Progenitor cell of endocrine pancreas (in vitro differentiated cells): ENCODE measurements at regions not wholly inside any gene's neighbourhood (a gene's known extent, or its start where the extent isn't known, plus 50 kb on each side); places are given as distances from the start of the nearest gene placed in this dataset.
"Not testable (repeated sequence)": the region's sequence is repeated elsewhere in the genome, so short reads cannot be mapped to it uniquely, and the experiment has no call there.

Experiments
- DNase-seq: peaks from one replicate; pipeline ENCODE4 v3.0.0; 2021; ENCODE audit warnings: low spot score; ENCODE audit not compliant: unreplicated experiment
- H3K27ac Mint-ChIP-seq: 2 replicates; pipeline ENCODE4 v1.8.0; 2021; ENCODE audit warnings: mild to moderate bottlenecking, moderate library complexity, mixed read lengths
- H3K27me3 Mint-ChIP-seq: 2 replicates; pipeline ENCODE4 v1.8.0; 2021; ENCODE audit warnings: mixed read lengths
- H3K36me3 Mint-ChIP-seq: 2 replicates; pipeline ENCODE4 v1.8.0; 2022; ENCODE audit warnings: mixed read lengths; ENCODE audit not compliant: insufficient read depth
- H3K4me1 Mint-ChIP-seq: 2 replicates; pipeline ENCODE4 v1.8.0; 2021; ENCODE audit warnings: low read depth, mixed read lengths
- H3K4me3 Mint-ChIP-seq: 2 replicates; pipeline ENCODE4 v1.8.0; 2021; ENCODE audit warnings: low read depth, mild to moderate bottlenecking, moderate library complexity, mixed read lengths
- H3K9me3 Mint-ChIP-seq: 2 replicates; pipeline ENCODE4 v1.8.0; 2021; ENCODE audit warnings: low read depth, mixed read lengths
- TF ChIP-seq, protein P1 (sequence below): fragments of 200-600 bp; sonication (generic); IDR thresholded peaks from one replicate; pipeline ENCODE4 v1.5.0; 2021; ENCODE audit warnings: antibody characterized with exemption, mild to moderate bottlenecking; ENCODE audit not compliant: unreplicated experiment

GRCh38 chr10:6678956-6679355 lies 98.9 kb upstream of the PRKCQ start:
- H3K9me3 Mint-ChIP-seq: peaks cover 6% of the 10 kb centered on the region
- H3K27me3 Mint-ChIP-seq: peaks cover 47% of the 10 kb centered on the region
- H3K4me3 Mint-ChIP-seq: no peak overlapping the region
- DNase-seq: no peak
- H3K36me3 Mint-ChIP-seq: no peaks in the 10 kb centered on the region
- TF ChIP-seq, protein P1, sequence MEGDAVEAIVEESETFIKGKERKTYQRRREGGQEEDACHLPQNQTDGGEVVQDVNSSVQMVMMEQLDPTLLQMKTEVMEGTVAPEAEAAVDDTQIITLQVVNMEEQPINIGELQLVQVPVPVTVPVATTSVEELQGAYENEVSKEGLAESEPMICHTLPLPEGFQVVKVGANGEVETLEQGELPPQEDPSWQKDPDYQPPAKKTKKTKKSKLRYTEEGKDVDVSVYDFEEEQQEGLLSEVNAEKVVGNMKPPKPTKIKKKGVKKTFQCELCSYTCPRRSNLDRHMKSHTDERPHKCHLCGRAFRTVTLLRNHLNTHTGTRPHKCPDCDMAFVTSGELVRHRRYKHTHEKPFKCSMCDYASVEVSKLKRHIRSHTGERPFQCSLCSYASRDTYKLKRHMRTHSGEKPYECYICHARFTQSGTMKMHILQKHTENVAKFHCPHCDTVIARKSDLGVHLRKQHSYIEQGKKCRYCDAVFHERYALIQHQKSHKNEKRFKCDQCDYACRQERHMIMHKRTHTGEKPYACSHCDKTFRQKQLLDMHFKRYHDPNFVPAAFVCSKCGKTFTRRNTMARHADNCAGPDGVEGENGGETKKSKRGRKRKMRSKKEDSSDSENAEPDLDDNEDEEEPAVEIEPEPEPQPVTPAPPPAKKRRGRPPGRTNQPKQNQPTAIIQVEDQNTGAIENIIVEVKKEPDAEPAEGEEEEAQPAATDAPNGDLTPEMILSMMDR: no peak
- no peaks in the 10 kb centered on the region for H3K4me1 Mint-ChIP-seq
- H3K27ac Mint-ChIP-seq: no peak overlapping the region

DNA sequence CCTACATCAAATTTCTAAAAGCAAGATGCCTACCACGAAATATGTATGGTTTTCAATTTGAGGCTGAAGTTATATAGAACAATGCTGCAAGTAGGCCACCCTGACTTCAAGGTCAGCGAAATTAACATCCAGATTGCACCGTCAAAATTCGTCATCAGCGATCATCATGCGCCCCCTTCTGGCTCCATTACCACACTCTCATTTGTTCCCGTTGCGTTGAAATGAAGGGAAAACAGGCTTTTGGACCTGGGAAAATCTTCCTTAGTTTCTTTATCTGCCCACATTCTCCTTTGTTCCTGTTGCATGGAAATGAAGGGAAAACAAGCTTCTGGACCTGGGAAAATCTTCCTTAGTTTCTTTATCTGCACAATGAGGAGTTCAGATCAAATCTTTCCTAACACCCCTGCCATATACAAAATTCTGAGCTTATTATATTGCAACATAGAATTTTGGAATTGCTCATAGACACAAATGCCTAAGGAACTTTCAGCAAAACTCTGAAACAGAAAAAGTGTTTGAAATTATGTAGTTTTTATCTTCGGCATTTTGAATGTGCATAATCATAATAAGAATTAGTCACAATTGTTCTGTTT lies 98.2 kb upstream of the PRKCQ start:
- Mint-ChIP-seq H3K4me1 (no peaks in the 10 kb centered on the region), H3K36me3 (no peaks in the 10 kb centered on the region), H3K27me3 (peaks cover 44% of the 10 kb centered on the region), H3K27ac (no peak overlapping the region), H3K9me3 (peaks cover 4% of the 10 kb centered on the region), H3K4me3 (no peak overlapping the region)
- TF ChIP-seq, protein P1: peak; percentile 83
- DNase-seq: peak; percentile 15

GRCh38 chr10:6677129-6677528 lies 97.1 kb upstream of the PRKCQ start:
- not testable (repeated sequence) for H3K9me3 Mint-ChIP-seq, H3K4me3 Mint-ChIP-seq, H3K36me3 Mint-ChIP-seq, H3K27ac Mint-ChIP-seq, DNase-seq, H3K4me1 Mint-ChIP-seq
- H3K27me3 Mint-ChIP-seq: peaks cover 42% of the 10 kb centered on the region

DNA sequence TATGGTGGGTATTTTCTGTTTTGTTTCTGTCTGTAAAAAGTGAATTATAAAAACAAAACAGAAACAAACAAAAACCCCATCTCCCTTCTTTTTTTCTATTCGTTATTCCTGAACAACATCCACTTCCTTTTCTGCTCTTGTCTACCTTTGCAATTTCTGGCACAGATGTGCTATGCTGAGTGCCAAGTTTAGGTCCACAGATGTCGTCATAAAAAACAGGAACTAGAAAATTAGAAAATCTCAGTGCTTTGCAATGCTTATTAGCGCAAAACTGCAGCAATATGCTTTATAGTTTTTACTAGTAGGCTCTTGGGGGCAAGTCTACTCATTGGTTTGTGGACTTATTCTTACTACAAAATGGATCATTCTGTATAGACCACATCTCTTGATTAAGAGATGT lies 94.2 kb upstream of the PRKCQ start:
- no peak for DNase-seq
- H3K36me3 Mint-ChIP-seq: no peaks in the 10 kb centered on the region
- TF ChIP-seq, protein P1: no peak
- no peak overlapping the region for H3K4me3 Mint-ChIP-seq
- H3K27ac Mint-ChIP-seq: no peak overlapping the region
- peaks cover 43% of the 10 kb centered on the region for H3K27me3 Mint-ChIP-seq
- no peaks in the 10 kb centered on the region for H3K9me3 Mint-ChIP-seq
- no peaks in the 10 kb centered on the region for H3K4me1 Mint-ChIP-seq

- TF ChIP-seq, protein P1: no peak
- H3K4me3 Mint-ChIP-seq: no peak overlapping the region
- peaks cover 38% of the 10 kb centered on the region for H3K27me3 Mint-ChIP-seq
- H3K36me3 Mint-ChIP-seq: no peaks in the 10 kb centered on the region
- H3K27ac Mint-ChIP-seq: no peak overlapping the region
- H3K4me1 Mint-ChIP-seq: peaks cover 2% of the 10 kb centered on the region
- no peak for DNase-seq
- H3K9me3 Mint-ChIP-seq: no peaks in the 10 kb centered on the region
Measured at GRCh38 chr10:6671976-6672375, 91.9 kb upstream of the PRKCQ start.

DNA sequence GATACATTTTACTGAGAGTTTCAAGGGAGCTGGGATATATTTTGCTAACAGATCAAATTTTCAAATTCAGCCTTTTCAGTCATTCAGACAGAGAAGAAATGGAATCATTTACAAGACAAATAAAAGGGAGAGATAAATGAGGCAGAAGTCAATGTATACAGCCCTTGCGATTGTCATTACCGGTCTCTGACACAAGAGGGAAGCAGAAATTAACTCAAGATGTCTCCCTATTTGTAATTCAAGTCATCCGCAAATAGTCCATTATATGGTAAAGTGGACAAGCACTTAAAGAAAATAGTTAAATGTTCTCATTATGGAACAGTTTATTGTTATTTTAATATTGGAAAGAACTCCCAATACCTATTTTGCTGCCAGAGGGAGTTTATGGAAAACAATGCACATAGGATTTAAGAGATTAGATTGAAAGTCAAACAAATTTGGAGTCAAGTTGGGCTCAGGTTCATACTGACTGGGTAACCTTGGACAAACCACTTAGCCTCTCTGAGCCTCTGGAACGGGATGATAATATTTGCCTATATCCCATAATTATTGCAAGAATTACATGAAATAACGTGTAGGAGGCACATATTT lies 89.3 kb upstream of the PRKCQ start:
- Mint-ChIP-seq H3K4me1 (peaks cover 2% of the 10 kb centered on the region), H3K27ac (no peak overlapping the region), H3K36me3 (no peaks in the 10 kb centered on the region), H3K4me3 (no peak overlapping the region), H3K27me3 (peaks cover 32% of the 10 kb centered on the region), H3K9me3 (no peaks in the 10 kb centered on the region)
- DNase-seq: no peak
- TF ChIP-seq, protein P1: peak; percentile 67
